GM13977 (cell line): ENCODE measurements at regions not wholly inside any gene's neighbourhood (a gene's known extent, or its start where the extent isn't known, plus 50 kb on each side); places are given as distances from the start of the nearest gene placed in this dataset.
A peak's percentile ranks its signal among the peaks of the same experiment; 100 is the strongest.

Experiments used
- DNase-seq: peaks from one replicate; pipeline ENCODE4 v3.0.0; 2012; ENCODE audit warnings: low spot score
- CTCF ChIP-seq: IDR thresholded peaks from 2 replicates; pipeline ENCODE4 v1.5.1; 2012; ENCODE audit warnings: mild to moderate bottlenecking, control low read depth; ENCODE audit not compliant: insufficient read depth; ENCODE audit errors: extremely low read depth, missing control alignments
- in situ Hi-C: fragments of 300-500 bp; cut with MboI; formaldehyde crosslinking; loops from one replicate; pipeline ENCODE4 v1.12.0; 2022; ENCODE audit warnings: low sequenced_read_pairs, low pct_unique_long_range_greater_than_20kb, mixed read lengths, inconsistent platforms; ENCODE audit not compliant: unreplicated experiment

GRCh38 chr1:19013826-19014548, 57.5 kb upstream of the IFFO2 start:
- TF ChIP-seq CTCF = no peak
- in situ Hi-C loops = no loop called here
- DNase-seq = no peak

GRCh38 chr1:19011845-19012231, 55.4 kb upstream of the IFFO2 start:
- no peak for TF ChIP-seq CTCF
- in situ Hi-C loops = no loop called here
- DNase-seq = no peak

- DNase-seq = peak; percentile 72
- in situ Hi-C loops = no loop called here
- no peak for TF ChIP-seq CTCF
Observed at GRCh38 chr1:19010995-19011844, 54.7 kb upstream of the IFFO2 start.

- no peak for DNase-seq
Observed at GRCh38 chr1:19010503-19010902, 54.0 kb upstream of the IFFO2 start.

GRCh38 chr1:19009882-19010321, 53.4 kb upstream of the IFFO2 start:
- no peak for TF ChIP-seq CTCF
- no peak for DNase-seq
- in situ Hi-C loops = no loop called here

More at GRCh38 chr1:19010503-19010902, 54.0 kb upstream of the IFFO2 start:
- no peak for TF ChIP-seq CTCF
- in situ Hi-C loops = no loop called here

GRCh38 chr1:19009126-19009881, 52.8 kb upstream of the IFFO2 start:
- no peak for DNase-seq
- no peak for TF ChIP-seq CTCF
- in situ Hi-C loops = no loop called here
